Neuronal stem cell (in vitro differentiated cells): ENCODE measurements at regions not wholly inside any gene's neighbourhood (a gene's known extent, or its start where the extent isn't known, plus 50 kb on each side); places are given as distances from the start of the nearest gene placed in this dataset.

ENCODE experiments used
- DNase-seq: peaks from one replicate; pipeline ENCODE4 v3.0.0-alpha.2; 2013; ENCODE audit warnings: low spot score
- H2AFZ ChIP-seq: one replicate; pipeline ENCODE4 v1.6.1; 2013; ENCODE audit warnings: mild to moderate bottlenecking, low read length, inconsistent platforms
- H2AK5ac ChIP-seq: 2 replicates; pipeline ENCODE4 v1.6.1; 2013; ENCODE audit warnings: low read depth, mild to moderate bottlenecking, inconsistent platforms, low read length, moderate library complexity, mixed read lengths
- H2BK120ac ChIP-seq: 2 replicates; pipeline ENCODE4 v1.6.1; 2013; ENCODE audit warnings: low read depth, mild to moderate bottlenecking, inconsistent platforms, low read length, moderate library complexity, mixed read lengths
- H2BK12ac ChIP-seq: one replicate; pipeline ENCODE4 v1.6.1; 2013; ENCODE audit warnings: low read length, inconsistent platforms
- H2BK15ac ChIP-seq: 2 replicates; pipeline ENCODE4 v1.6.1; 2013; ENCODE audit warnings: mild to moderate bottlenecking, low read length, inconsistent platforms, mixed read lengths
- H2BK5ac ChIP-seq: one replicate; pipeline ENCODE4 v1.6.1; 2013; ENCODE audit warnings: inconsistent platforms, mild to moderate bottlenecking, low read length, moderate library complexity
- H3K14ac ChIP-seq: one replicate; pipeline ENCODE4 v1.6.1; 2013; ENCODE audit warnings: low read length, inconsistent platforms
- H3K18ac ChIP-seq: 2 replicates; pipeline ENCODE4 v1.6.1; 2013; ENCODE audit warnings: low read length, inconsistent platforms
- H3K23ac ChIP-seq: 2 replicates; pipeline ENCODE4 v1.6.1; 2013; ENCODE audit warnings: low read depth, mild to moderate bottlenecking, mixed read lengths, low read length, inconsistent platforms; ENCODE audit not compliant: poor library complexity
- H3K27ac ChIP-seq: replicated peaks from 3 replicates; pipeline ENCODE4 v1.5.1; 2013; ENCODE audit warnings: low read length, inconsistent platforms
- H3K27me3 ChIP-seq, 3 experiments: 2 replicates each; pipeline ENCODE4 v1.6.1; 2013; ENCODE audit warnings: low read length in 3 of 3, mild to moderate bottlenecking in 2 of 3, inconsistent platforms in 1 of 3, low read depth in 1 of 3, mixed read lengths in 1 of 3, moderate library complexity in 1 of 3; ENCODE audit not compliant: control insufficient read depth in 3 of 3, insufficient read depth in 3 of 3
- H3K36me3 ChIP-seq, 2 donors: replicated peaks in 1 of 2; 2 replicates each; pipeline ENCODE4 v1.6.1; 2013; ENCODE audit warnings: low read length in 2 of 2; ENCODE audit not compliant: control insufficient read depth in 2 of 2, insufficient read depth in 2 of 2
- H3K4ac ChIP-seq: 2 replicates; pipeline ENCODE4 v1.6.1; 2013; ENCODE audit warnings: inconsistent platforms, mild to moderate bottlenecking, low read length, moderate library complexity
- H3K4me1 ChIP-seq, 2 donors: 1 replicate in 1 of 2; 2 replicates in 1 of 2; pipeline ENCODE4 v1.6.1; 2013; ENCODE audit warnings: low read length in 2 of 2, low read depth in 1 of 2; ENCODE audit not compliant: control insufficient read depth in 2 of 2, insufficient read depth in 1 of 2
- H3K4me2 ChIP-seq: one replicate; pipeline ENCODE4 v1.6.1; 2013; ENCODE audit warnings: mild to moderate bottlenecking, low read length, inconsistent platforms; ENCODE audit not compliant: insufficient read depth, poor library complexity, severe bottlenecking
- H3K4me3 ChIP-seq, 2 donors: 2 replicates each; pipeline ENCODE4 v1.5.1; 2013; ENCODE audit warnings: low read length in 2 of 2, mild to moderate bottlenecking in 2 of 2, inconsistent platforms in 1 of 2, moderate library complexity in 1 of 2
- H3K79me1 ChIP-seq: one replicate; pipeline ENCODE4 v1.6.1; 2013; ENCODE audit warnings: low read depth, mild to moderate bottlenecking, inconsistent platforms, low read length, moderate library complexity
- H3K9ac ChIP-seq: one replicate; pipeline ENCODE4 v1.6.1; 2013; ENCODE audit warnings: mild to moderate bottlenecking, low read depth, low read length, inconsistent platforms; ENCODE audit not compliant: poor library complexity
- H3K9me3 ChIP-seq, 2 donors: replicated peaks in 1 of 2; 2 replicates each; pipeline versions ENCODE3 to v1.6.1; 2013; ENCODE audit warnings: low read length in 2 of 2, mild to moderate bottlenecking in 2 of 2, inconsistent platforms in 1 of 2, low read depth in 1 of 2, mixed read lengths in 1 of 2, moderate library complexity in 1 of 2; ENCODE audit not compliant: control insufficient read depth in 2 of 2, insufficient read depth in 1 of 2
- H4K8ac ChIP-seq: one replicate; pipeline ENCODE4 v1.6.1; 2013; ENCODE audit warnings: low read depth, mild to moderate bottlenecking, inconsistent platforms, low read length, moderate library complexity
- H4K91ac ChIP-seq: one replicate; pipeline ENCODE4 v1.6.1; 2013; ENCODE audit warnings: low read length, low read depth, mild to moderate bottlenecking, inconsistent platforms; ENCODE audit not compliant: poor library complexity
- WGBS, 2 donors: extraction: QIAGEN DNeasy Blood & Tissue Kit; methylation state at CpG; one replicate each; pipeline ENCODE4 v1.1.7; 2013; ENCODE audit warnings: missing lambda C conversion rate in 2 of 2, mixed read lengths in 1 of 2; ENCODE audit not compliant: insufficient read length in 2 of 2, insufficient replicate concordance in 1 of 2; ENCODE audit errors: extremely low coverage in 2 of 2; 5-methylcytosine and 5-hydroxymethylcytosine counted together

DNA sequence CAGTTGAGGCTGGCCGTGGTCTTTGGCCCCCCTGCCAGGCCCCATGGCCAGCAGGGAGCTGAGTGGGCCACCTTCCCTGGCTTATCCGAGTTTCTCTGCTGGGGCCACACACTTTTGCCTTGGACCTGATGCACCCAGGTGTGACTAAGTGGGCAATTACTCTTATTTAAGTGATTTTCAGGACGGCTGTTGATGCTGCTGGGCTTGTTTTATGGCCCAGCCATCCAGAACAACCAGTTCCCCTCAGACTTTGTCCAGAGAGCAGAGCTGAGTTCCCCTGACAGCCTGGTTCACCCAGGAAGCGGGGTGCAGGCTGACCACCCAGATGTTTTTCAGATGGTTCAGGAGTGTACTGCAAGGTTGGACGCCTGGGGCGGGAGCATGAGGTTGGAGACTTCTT is 68.8 kb downstream of the GLI2 start:
- Histone ChIP-seq H2BK120ac (no peak overlapping the region), H2AFZ (no peak overlapping the region), H3K4me3 (no peak overlapping the region), H4K8ac (no peak overlapping the region), H3K23ac (no peak overlapping the region), H2BK15ac (no peak overlapping the region), H2BK5ac (no peak overlapping the region), H4K91ac (no peak overlapping the region), H3K4me2 (no peak overlapping the region), H3K27ac (no peak overlapping the region), H3K36me3 (peaks cover 21 to 89% of the 10 kb centered on the region in 2 donors), H2BK12ac (no peak overlapping the region), H3K9me3 (no peaks in the 10 kb centered on the region), H3K14ac (no peak overlapping the region), H3K18ac (no peak overlapping the region), H3K4me1 (no peaks in the 10 kb centered on the region), H2AK5ac (no peak overlapping the region), H3K79me1 (peaks cover 14% of the 10 kb centered on the region), H3K27me3 (no peaks in the 10 kb centered on the region), H3K4ac (no peak overlapping the region), H3K9ac (no peak overlapping the region)
- no peak for DNase-seq
- no CpG with 5 or more reads among the region's 6 CpGs for WGBS, 2 donors

DNA sequence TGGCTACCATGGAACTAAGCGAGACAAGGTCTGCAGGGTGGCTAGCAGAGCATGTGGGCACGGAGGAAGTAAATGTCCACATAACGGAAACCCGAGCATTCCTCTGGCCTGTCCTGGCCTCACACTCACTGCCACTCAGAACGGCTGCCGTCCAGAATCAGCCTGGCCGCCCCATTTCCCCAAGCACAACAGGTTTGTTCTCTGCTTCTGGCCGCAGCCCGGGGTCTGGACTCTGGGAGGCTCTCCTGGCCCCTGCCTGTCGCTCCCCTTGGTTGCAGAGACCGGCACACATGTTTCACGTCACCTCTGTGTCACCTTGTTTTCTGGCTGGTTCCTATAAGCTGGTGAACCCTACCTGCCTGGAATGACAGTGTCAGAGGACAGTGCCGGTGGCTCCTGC is 69.3 kb downstream of the GLI2 start:
- no peak overlapping the region for H4K8ac ChIP-seq
- no peak overlapping the region for H3K4me2 ChIP-seq
- H3K27me3 ChIP-seq: no peaks in the 10 kb centered on the region
- no peak overlapping the region for H4K91ac ChIP-seq
- no peak overlapping the region for H2BK120ac ChIP-seq
- H2AFZ ChIP-seq: no peak overlapping the region
- H3K27ac ChIP-seq: no peak overlapping the region
- H3K4ac ChIP-seq: no peak overlapping the region
- no peak for DNase-seq
- peak overlapping the region in 1 of 2 donors; percentile 35 for H3K4me3 ChIP-seq
- H3K9me3 ChIP-seq: no peaks in the 10 kb centered on the region
- H3K36me3 ChIP-seq: peaks cover 19 to 89% of the 10 kb centered on the region in 2 donors
- H3K18ac ChIP-seq: no peak overlapping the region
- no peak overlapping the region for H3K9ac ChIP-seq
- H2BK12ac ChIP-seq: no peak overlapping the region
- H3K23ac ChIP-seq: no peak overlapping the region
- H2BK5ac ChIP-seq: no peak overlapping the region
- no CpG with 5 or more reads among the region's 13 CpGs for WGBS, 2 donors
- H2AK5ac ChIP-seq: no peak overlapping the region
- no peak overlapping the region for H2BK15ac ChIP-seq
- no peaks in the 10 kb centered on the region for H3K4me1 ChIP-seq
- H3K14ac ChIP-seq: no peak overlapping the region
- H3K79me1 ChIP-seq: peaks cover 10% of the 10 kb centered on the region

DNA sequence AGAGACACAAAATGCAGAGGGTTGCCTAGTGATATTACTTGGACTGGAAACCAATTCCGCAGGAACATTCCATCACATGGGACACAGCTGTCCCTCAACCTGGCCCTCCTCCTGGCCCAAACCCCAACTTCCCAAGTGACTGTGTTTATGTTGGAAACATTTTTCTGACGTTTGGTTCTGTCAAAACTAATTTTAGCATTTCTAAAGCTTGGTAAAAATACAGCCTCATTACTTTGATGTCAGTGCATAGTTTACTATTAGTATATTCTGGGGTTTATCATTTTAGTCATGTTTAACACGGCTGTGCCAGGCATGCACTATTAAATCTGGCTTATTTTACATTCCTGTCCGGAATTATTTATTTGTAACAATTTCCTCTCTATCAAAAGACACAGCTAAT is 69.9 kb downstream of the GLI2 start:
- Histone ChIP-seq H3K79me1 (peaks cover 12% of the 10 kb centered on the region), H3K36me3 (peaks cover 23 to 92% of the 10 kb centered on the region in 2 donors)
- no CpG with 5 or more reads among the region's 4 CpGs for WGBS, 2 donors

DNA sequence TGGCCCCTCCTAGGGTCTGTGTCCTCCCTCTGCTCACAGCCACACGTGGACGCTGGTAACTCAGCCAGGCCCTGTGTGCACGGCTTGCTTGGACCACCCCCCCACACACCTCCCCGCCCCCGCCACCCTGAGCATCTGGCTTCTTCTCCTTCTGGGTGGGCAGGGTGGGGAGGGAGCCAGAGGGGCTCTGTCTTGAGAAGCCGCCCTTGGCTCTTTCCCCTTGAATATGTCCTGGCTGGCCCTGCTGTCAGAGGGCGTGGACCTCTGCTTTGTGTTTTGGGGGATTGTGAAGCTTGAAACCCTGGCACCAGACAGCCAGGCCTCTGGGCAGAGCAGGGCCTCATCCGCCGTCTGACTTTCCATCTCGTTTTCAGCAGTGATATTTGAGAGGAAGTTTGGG is 72.1 kb downstream of the GLI2 start:
- H3K4me2 ChIP-seq: no peak overlapping the region
- H3K79me1 ChIP-seq: peaks cover 12% of the 10 kb centered on the region
- H3K4me1 ChIP-seq: no peaks in the 10 kb centered on the region
- peaks cover 20 to 98% of the 10 kb centered on the region in 2 donors for H3K36me3 ChIP-seq
- no peak overlapping the region for H3K4me3 ChIP-seq
- no peak overlapping the region for H2BK15ac ChIP-seq
- no peak overlapping the region for H2BK120ac ChIP-seq
- H3K14ac ChIP-seq: peak overlapping the region; percentile 10
- DNase-seq: no peak
- H3K27ac ChIP-seq: no peak overlapping the region
- no peak overlapping the region for H4K91ac ChIP-seq
- no peak overlapping the region for H2BK5ac ChIP-seq
- no peaks in the 10 kb centered on the region for H3K9me3 ChIP-seq
- H2AFZ ChIP-seq: no peak overlapping the region
- no peak overlapping the region for H2BK12ac ChIP-seq
- no peak overlapping the region for H3K23ac ChIP-seq
- no peak overlapping the region for H2AK5ac ChIP-seq
- H3K4ac ChIP-seq: no peak overlapping the region
- no peak overlapping the region for H4K8ac ChIP-seq
- no peaks in the 10 kb centered on the region for H3K27me3 ChIP-seq
- H3K9ac ChIP-seq: no peak overlapping the region
- whole genome bisulfite sequencing, 2 donors: no CpG with 5 or more reads among the region's 10 CpGs
- no peak overlapping the region for H3K18ac ChIP-seq

More for the DNA sequence above, 69.9 kb downstream of the GLI2 start:
- no peak overlapping the region for H3K4me3 ChIP-seq
- H2BK5ac ChIP-seq: no peak overlapping the region
- H3K4me1 ChIP-seq: no peaks in the 10 kb centered on the region
- H2BK12ac ChIP-seq: no peak overlapping the region
- DNase-seq: no peak
- H3K9me3 ChIP-seq: no peaks in the 10 kb centered on the region
- no peak overlapping the region for H3K23ac ChIP-seq
- no peak overlapping the region for H2AK5ac ChIP-seq
- no peak overlapping the region for H4K8ac ChIP-seq
- H4K91ac ChIP-seq: no peak overlapping the region
- H3K18ac ChIP-seq: no peak overlapping the region
- H2AFZ ChIP-seq: no peak overlapping the region
- H3K27ac ChIP-seq: no peak overlapping the region
- H3K27me3 ChIP-seq: no peaks in the 10 kb centered on the region
- no peak overlapping the region for H2BK120ac ChIP-seq
- H3K14ac ChIP-seq: no peak overlapping the region
- no peak overlapping the region for H3K4ac ChIP-seq
- no peak overlapping the region for H3K9ac ChIP-seq
- no peak overlapping the region for H3K4me2 ChIP-seq
- H2BK15ac ChIP-seq: no peak overlapping the region
